Endothelial cell of umbilical vein (primary cell): ENCODE measurements at regions not wholly inside any gene's neighbourhood (a gene's known extent, or its start where the extent isn't known, plus 50 kb on each side); places are given as distances from the start of the nearest gene placed in this dataset.

Experiments used
- BruUV-seq: library from RNA; stranded (reverse); fragments of 400-500 nt; replicated peaks from 2 replicates; lab custom pipeline; 2021; lab: Mats Ljungman, UMichigan
- CTCF ChIA-PET: fragments of 300-600, 350-600 bp; sonication (Branson Sonifier 250); formaldehyde crosslinking; loops from one replicate; lab custom pipeline; 2021; ENCODE audit warnings: antibody characterized with exemption, inconsistent platforms; lab: Charles Lee
- POLR2A ChIA-PET: fragments of 300-600, 350-600 bp; sonication (Branson Sonifier 250); formaldehyde crosslinking; loops from one replicate; lab custom pipeline; 2021; ENCODE audit warnings: antibody characterized with exemption, inconsistent platforms; lab: Charles Lee
- DNase-seq: peaks from one replicate; pipeline ENCODE4 v3.0.0-alpha.2; 2011; ENCODE audit warnings: low read depth, low spot score
- FAIRE-seq: peaks from 2 replicates; lab custom pipeline; 2011; peaks lifted over from hg19 to GRCh38; lab: Jason Lieb, UNC
- H2AFZ ChIP-seq: 2 replicates; pipeline ENCODE4 v1.6.0; 2012; ENCODE audit warnings: low read depth, low read length, control low read depth, inconsistent platforms
- H3K27ac ChIP-seq: 2 replicates; pipeline ENCODE4 v1.5.1; 2011; ENCODE audit warnings: low read depth, mild to moderate bottlenecking, control low read depth, low read length, moderate library complexity; ENCODE audit not compliant: insufficient read depth
- H3K27me3 ChIP-seq, 2 experiments: 2 replicates each; pipeline versions ENCODE4 v1.6.0 to v1.6.1; 2011; ENCODE audit warnings: low read length in 2 of 2, mixed read lengths in 1 of 2; ENCODE audit not compliant: control insufficient read depth in 2 of 2, insufficient read depth in 2 of 2
- H3K36me3 ChIP-seq, 2 experiments: 2 replicates in 1 of 2; 3 replicates in 1 of 2; pipeline ENCODE4 v1.5.1; 2011; ENCODE audit warnings: low read length in 2 of 2, mild to moderate bottlenecking in 1 of 2, moderate library complexity in 1 of 2; ENCODE audit not compliant: control insufficient read depth in 2 of 2, insufficient read depth in 2 of 2; ENCODE audit errors: extremely low read depth in 1 of 2
- H3K4me1 ChIP-seq: 3 replicates; pipeline ENCODE4 v1.5.1; 2011; ENCODE audit warnings: mild to moderate bottlenecking, low read length; ENCODE audit not compliant: control insufficient read depth, insufficient read depth; ENCODE audit errors: extremely low read depth
- H3K4me2 ChIP-seq: 2 replicates; pipeline ENCODE4 v1.6.1; 2011; ENCODE audit warnings: low read length, control low read depth, mixed read lengths; ENCODE audit not compliant: insufficient read depth
- H3K4me3 ChIP-seq, 3 experiments: fragments of 200-600 bp in 1 of 3; sonication (generic), shearing (Covaris generic) in 1 of 3; replicated peaks in 1 of 3; 2 replicates each; pipeline ENCODE4 v1.5.1; 2011 to 2016; ENCODE audit warnings: control low read depth in 3 of 3, low read length in 3 of 3, mild to moderate bottlenecking in 2 of 3, inconsistent platforms in 1 of 3, low read depth in 1 of 3, moderate library complexity in 1 of 3; ENCODE audit not compliant: insufficient read depth in 1 of 3
- H3K79me2 ChIP-seq: 2 replicates; pipeline ENCODE4 v1.6.0; 2012; ENCODE audit warnings: low read length, inconsistent platforms; ENCODE audit not compliant: control insufficient read depth, insufficient read depth
- H3K9ac ChIP-seq: replicated peaks from 2 replicates; pipeline ENCODE3; 2011; ENCODE audit warnings: low read length, control low read depth; ENCODE audit not compliant: insufficient read depth; ENCODE audit errors: extremely low read depth
- H3K9me1 ChIP-seq: replicated peaks from 3 replicates; pipeline ENCODE4 v1.6.0; 2011; ENCODE audit warnings: mild to moderate bottlenecking, low read length; ENCODE audit not compliant: control insufficient read depth, insufficient read depth; ENCODE audit errors: extremely low read depth
- H3K9me3 ChIP-seq: replicated peaks from 2 replicates; pipeline ENCODE4 v1.5.1; 2012; ENCODE audit warnings: low read length, inconsistent platforms; ENCODE audit not compliant: control insufficient read depth, insufficient read depth
- H4K20me1 ChIP-seq: replicated peaks from 2 replicates; pipeline ENCODE3; 2011; ENCODE audit warnings: mild to moderate bottlenecking, low read length; ENCODE audit not compliant: control insufficient read depth, insufficient read depth; ENCODE audit errors: extremely low read depth
- EZH2 ChIP-seq: IDR thresholded peaks from 2 replicates; pipeline ENCODE4 v1.6.1; 2012; ENCODE audit warnings: borderline replicate concordance, low read depth, mild to moderate bottlenecking, moderate library complexity, low read length, inconsistent platforms; ENCODE audit not compliant: severe bottlenecking
- FOS ChIP-seq: IDR thresholded peaks from 2 replicates; pipeline ENCODE4 v1.6.1; 2011; ENCODE audit warnings: mild to moderate bottlenecking, low read length, moderate library complexity, borderline replicate concordance; ENCODE audit not compliant: insufficient read depth
- GATA2 ChIP-seq: IDR thresholded peaks from 2 replicates; pipeline ENCODE4 v1.7.0; 2011; ENCODE audit warnings: low read depth, mild to moderate bottlenecking, moderate library complexity, mixed read lengths, low read length; ENCODE audit not compliant: insufficient read length, insufficient read depth
- JUN ChIP-seq: IDR thresholded peaks from 2 replicates; pipeline ENCODE4 v1.6.1; 2011; ENCODE audit warnings: borderline replicate concordance, low read depth; ENCODE audit not compliant: insufficient read length, insufficient read depth
- MYC ChIP-seq: IDR thresholded peaks from one replicate; pipeline ENCODE4 v1.6.1; 2011; ENCODE audit warnings: mild to moderate bottlenecking, low read depth, low read length
- POLR2A ChIP-seq: IDR thresholded peaks from 2 replicates; pipeline ENCODE4 v1.6.1; 2012; ENCODE audit warnings: low read depth, mild to moderate bottlenecking, control low read depth, low read length
- POLR2AphosphoS5 ChIP-seq: IDR thresholded peaks from 2 replicates; pipeline ENCODE4 v1.6.1; 2012; ENCODE audit warnings: low read depth, mild to moderate bottlenecking, control low read depth, low read length, moderate library complexity; ENCODE audit not compliant: insufficient read depth
- dilution Hi-C: fragments of 300-500 bp; cut with MboI; formaldehyde crosslinking; loops from one replicate; pipeline ENCODE4 v1.15.0; 2019; ENCODE audit warnings: low sequenced_read_pairs; ENCODE audit not compliant: extremely low pct_ligation_motif_present
- intact Hi-C: fragments of 100-400 bp; cut with micrococcal nuclease; formaldehyde crosslinking; loops from one replicate; pipeline ENCODE4 v1.10.0; 2022
- TF ChIP-seq, protein P1 (sequence below): IDR thresholded peaks from 2 replicates; pipeline ENCODE4 v1.6.1; 2011; ENCODE audit not compliant: insufficient read depth, insufficient read length
- TF ChIP-seq, protein P2 (sequence below), 2 donors: IDR thresholded peaks; 1 replicate in 1 of 2; 2 replicates in 1 of 2; pipeline ENCODE4 v1.5.1; 2011; ENCODE audit warnings: low read length in 2 of 2, mild to moderate bottlenecking in 2 of 2, moderate library complexity in 2 of 2, control low read depth in 1 of 2, inconsistent platforms in 1 of 2, low read depth in 1 of 2; ENCODE audit not compliant: insufficient read depth in 1 of 2; ENCODE audit errors: extremely low read depth in 1 of 2

DNA sequence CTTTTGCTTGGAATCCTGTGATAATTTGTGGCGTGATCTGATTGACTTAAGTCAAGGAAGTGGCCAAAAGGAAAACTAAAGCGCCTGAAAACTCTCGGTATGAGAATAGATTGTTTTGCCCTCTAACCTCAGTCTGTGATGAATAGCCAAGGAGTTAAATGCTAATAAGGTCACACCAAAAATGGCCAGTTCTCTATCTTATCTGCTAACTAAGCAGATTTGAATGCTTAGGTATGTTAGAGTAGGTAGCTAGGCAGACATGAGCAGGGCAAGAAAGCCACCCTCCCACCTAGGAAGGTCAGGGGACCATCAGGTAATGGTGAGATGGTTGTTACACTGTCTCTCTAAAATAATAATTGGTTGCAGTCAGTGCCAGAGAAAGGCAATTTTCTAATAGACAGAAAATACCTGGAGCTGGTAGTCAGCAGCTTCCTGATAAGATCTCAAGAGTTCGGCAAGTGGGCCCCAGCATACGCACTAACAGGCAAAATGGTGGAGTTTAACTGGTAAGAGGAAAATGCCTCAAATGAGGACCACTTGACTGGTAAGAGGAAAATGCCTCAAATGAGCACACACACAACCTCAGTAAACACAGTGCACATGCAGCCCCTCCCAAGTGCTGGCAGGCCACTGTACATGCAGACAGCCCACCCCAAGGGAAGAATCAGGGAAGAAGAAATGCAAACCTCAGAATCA lies 468.4 kb downstream of the MBD2 start:
- peaks cover 2% of the 10 kb centered on the region for H3K9me3 ChIP-seq
- no peak overlapping the region for H2AFZ ChIP-seq
- DNase-seq (no peak), FAIRE-seq (no peak)
- dilution Hi-C loops (no loop called here), intact Hi-C loops (no loop called here)
- POLR2A ChIA-PET = no interaction called here
- no TSS peak for BruUV-seq
- no peaks in the 10 kb centered on the region for H3K79me2 ChIP-seq
- H3K4me3 ChIP-seq = no peak overlapping the region
- H3K4me2 ChIP-seq = no peak overlapping the region
- no peak overlapping the region for H3K27ac ChIP-seq
- H3K9ac ChIP-seq = no peak overlapping the region
- CTCF ChIA-PET = no interaction called here
- no peaks in the 10 kb centered on the region for H3K9me1 ChIP-seq
- no peak for TF ChIP-seq FOS
- TF ChIP-seq MYC = no peak
- TF ChIP-seq POLR2AphosphoS5 = no peak
- no peak for TF ChIP-seq EZH2
- TF ChIP-seq JUN = no peak
- TF ChIP-seq, protein P1, sequence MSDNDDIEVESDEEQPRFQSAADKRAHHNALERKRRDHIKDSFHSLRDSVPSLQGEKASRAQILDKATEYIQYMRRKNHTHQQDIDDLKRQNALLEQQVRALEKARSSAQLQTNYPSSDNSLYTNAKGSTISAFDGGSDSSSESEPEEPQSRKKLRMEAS = no peak
- H3K36me3 ChIP-seq = no peaks in the 10 kb centered on the region
- H4K20me1 ChIP-seq = no peaks in the 10 kb centered on the region
- H3K27me3 ChIP-seq = no peaks in the 10 kb centered on the region
- H3K4me1 ChIP-seq = no peaks in the 10 kb centered on the region

DNA sequence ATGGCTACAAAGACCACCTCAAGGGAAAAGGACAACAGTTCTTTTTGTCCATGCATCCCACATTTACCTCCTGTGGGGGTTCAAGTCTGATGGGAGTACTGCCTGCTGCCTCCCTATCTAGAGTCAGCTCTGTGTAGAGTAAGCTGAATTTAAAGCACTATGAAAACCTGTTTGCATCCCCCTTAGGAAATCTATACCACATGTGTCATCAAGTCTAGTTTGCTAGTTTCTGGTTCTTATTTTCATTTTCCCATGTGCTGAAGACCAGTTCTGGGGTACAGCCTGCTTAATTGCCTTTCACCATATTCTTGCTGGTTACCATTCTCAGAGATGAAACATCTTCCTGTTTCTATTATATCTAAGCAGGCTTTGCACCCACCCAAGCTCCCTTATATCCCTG lies 470.3 kb downstream of the MBD2 start:
- Histone ChIP-seq H3K9me1 (no peaks in the 10 kb centered on the region), H3K4me1 (no peaks in the 10 kb centered on the region), H4K20me1 (no peaks in the 10 kb centered on the region), H3K4me3 (no peak overlapping the region), H3K9ac (no peak overlapping the region), H3K27me3 (no peaks in the 10 kb centered on the region), H3K79me2 (no peaks in the 10 kb centered on the region), H3K4me2 (no peak overlapping the region), H3K36me3 (no peaks in the 10 kb centered on the region), H3K9me3 (peaks cover 2% of the 10 kb centered on the region), H2AFZ (no peak overlapping the region), H3K27ac (no peak overlapping the region)
- no peak for DNase-seq
- dilution Hi-C loops = no loop called here
- FAIRE-seq = no peak
- POLR2A ChIA-PET = no interaction called here
- CTCF ChIA-PET = no interaction called here
- intact Hi-C loops = no loop called here
- BruUV-seq = no TSS peak
- TF ChIP-seq, protein P1 = no peak
- TF ChIP-seq JUN (no peak), MYC (no peak), POLR2AphosphoS5 (no peak), EZH2 (no peak), POLR2A (no peak), FOS (no peak), GATA2 (no peak)
- TF ChIP-seq, protein P2, sequence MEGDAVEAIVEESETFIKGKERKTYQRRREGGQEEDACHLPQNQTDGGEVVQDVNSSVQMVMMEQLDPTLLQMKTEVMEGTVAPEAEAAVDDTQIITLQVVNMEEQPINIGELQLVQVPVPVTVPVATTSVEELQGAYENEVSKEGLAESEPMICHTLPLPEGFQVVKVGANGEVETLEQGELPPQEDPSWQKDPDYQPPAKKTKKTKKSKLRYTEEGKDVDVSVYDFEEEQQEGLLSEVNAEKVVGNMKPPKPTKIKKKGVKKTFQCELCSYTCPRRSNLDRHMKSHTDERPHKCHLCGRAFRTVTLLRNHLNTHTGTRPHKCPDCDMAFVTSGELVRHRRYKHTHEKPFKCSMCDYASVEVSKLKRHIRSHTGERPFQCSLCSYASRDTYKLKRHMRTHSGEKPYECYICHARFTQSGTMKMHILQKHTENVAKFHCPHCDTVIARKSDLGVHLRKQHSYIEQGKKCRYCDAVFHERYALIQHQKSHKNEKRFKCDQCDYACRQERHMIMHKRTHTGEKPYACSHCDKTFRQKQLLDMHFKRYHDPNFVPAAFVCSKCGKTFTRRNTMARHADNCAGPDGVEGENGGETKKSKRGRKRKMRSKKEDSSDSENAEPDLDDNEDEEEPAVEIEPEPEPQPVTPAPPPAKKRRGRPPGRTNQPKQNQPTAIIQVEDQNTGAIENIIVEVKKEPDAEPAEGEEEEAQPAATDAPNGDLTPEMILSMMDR (IDR thresholded peaks at IDR 0.05; ENCODE audit: extremely low read depth in 1 of 2, insufficient read depth in 1 of 2, low read depth in 1 of 2, low read length in 2 of 2) = no peak
